Kidney tubule cell (primary cell): ENCODE measurements at regions not wholly inside any gene's neighbourhood (a gene's known extent, or its start where the extent isn't known, plus 50 kb on each side); places are given as distances from the start of the nearest gene placed in this dataset.

ENCODE experiments used
- DNase-seq: peaks from one replicate; pipeline ENCODE4 v3.0.0-alpha.2; 2018; ENCODE audit warnings: low spot score

GRCh38 chr14:55500219-55500701 is 59.8 kb upstream of the TBPL2 start:
- no peak for DNase-seq

DNA sequence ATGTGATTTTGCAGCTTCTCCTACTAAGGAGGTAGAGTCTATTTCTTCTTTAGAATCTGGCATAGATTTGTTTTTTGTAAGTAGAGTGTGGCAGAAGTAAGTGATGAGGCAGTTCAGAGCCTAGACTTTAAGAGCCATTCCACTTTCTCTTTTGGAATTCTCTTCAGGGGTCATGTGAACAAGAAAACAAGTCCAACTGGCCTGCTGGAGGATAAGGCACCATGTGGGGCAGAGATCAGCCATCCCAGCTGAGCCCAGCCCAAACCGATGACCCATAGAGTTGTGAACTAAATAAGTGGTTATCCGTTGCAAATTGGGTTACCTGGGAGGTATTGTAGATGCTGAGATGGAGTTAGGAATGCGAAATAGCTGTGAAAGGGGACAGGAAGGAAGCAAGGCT is 60.3 kb upstream of the TBPL2 start:
- no peak for DNase-seq

DNA sequence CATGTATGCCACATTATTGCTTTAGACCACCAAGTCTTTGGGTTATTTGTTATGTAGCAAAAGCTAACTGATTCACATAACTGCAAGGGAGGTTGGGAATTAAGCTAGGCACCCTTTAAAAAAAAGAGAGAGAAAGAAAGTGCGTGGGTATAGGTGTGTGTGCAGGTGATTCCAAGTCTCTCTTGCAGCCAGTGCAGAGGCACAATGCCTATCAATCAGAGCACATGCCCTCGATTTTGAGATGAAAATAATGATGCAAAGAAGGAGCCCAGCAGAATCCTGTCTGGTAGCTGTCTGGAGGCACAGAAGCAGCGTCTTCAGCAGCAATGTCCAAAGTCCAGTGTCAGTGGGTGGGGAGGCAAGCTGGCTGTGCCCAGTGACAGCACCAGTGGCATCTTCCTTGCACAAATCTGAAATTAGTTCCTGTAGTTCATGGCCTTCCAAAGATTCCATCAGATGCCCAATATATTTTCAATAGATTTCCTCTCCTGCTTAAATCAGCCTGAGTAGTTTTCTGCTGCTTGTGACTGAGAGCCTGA is 62.4 kb upstream of the TBPL2 start:
- DNase-seq: no peak

- DNase-seq: no peak
These were observed 65.4 kb upstream of the TBPL2 start for GRCh38 chr14:55505846-55506245.

GRCh38 chr14:55508676-55509075 is 68.3 kb upstream of the TBPL2 start:
- no peak for DNase-seq

GRCh38 chr14:55512421-55512820 is 67.6 kb upstream of the KTN1 start:
- no peak for DNase-seq

- no peak for DNase-seq
These were observed 66.5 kb upstream of the KTN1 start for GRCh38 chr14:55513491-55513890.

DNA sequence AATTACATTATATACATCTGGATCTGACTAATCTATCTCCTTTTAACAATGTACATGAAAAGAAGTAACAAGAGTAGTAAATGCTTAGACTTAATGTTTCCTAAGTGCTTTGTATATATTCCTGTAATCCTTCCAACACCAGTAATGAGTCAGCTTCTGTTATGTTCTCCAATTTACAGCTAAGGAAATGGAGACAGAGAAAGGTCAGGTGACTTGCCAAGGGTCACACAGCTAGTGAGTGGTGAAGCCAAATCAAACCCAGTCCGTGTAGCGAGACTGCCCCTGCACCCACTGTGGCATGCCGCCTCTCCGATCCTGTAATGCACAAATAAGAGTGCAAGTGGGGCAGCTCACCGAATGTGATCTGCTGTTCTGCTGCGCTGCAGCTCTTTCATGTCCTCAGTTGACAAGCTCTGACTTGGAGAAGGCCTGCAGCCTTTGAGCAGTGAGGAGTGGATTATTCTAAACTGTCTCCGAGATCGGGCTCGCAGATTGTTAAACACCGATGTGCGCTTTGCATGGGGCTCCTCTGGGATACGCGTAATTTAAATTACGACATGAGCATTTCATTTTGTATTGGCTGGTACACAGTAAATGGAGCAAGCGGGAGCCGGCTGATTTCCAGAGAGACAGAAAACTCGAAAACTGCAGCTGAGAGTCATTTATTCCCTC is 65.1 kb upstream of the KTN1 start:
- peak; percentile 18 for DNase-seq

DNA sequence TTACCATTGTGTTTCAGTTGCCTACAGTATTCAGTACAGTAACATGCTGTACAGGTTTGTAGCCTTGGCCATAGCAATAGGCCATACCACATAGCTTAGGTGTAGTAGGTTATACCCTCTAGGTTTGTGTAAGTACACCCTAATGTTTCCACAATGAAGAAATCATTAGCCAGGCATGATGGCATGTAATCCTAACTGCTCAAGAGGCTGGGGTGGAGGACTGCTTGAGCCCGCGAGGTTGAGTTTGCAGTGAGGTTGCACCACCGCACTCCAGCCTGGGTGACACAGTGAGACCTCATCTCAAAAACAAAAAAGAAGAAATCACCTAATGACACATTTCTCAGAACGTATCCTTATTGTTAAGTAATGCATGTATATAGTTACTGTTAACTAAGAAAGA is 63.2 kb upstream of the KTN1 start:
- DNase-seq: no peak

GRCh38 chr14:55518391-55518790 is 61.6 kb upstream of the KTN1 start:
- no peak for DNase-seq

DNA sequence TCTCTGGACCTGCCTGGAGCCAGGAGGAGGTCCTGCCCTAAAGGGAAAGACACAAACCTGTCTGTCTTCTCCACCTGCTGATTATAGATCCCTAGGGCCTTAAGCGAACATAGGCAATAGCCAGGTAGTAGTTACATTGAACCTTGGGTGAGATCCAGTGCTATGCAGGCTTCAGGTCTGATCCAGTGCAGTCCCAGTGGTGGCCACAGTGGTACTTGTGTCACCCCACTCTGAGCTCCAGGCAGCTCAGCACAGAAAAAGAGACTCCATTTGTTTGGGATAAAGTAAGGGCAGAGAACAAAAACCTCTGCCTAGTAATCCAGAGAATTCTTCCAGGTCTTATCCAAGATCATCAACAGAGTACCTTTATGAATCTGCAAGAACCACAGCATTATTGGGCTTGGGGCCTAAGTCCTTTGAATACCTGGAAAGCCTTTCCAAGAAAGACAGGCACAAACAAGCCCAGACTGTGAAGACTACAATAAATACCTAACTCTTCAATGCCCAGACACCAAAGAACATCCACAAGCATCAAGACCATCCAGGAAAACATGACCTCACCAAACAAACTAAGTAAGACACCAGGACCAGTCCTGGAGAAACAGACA is 60.4 kb upstream of the KTN1 start:
- DNase-seq: no peak

- no peak for DNase-seq
These were observed 56.7 kb upstream of the KTN1 start for GRCh38 chr14:55523321-55523720.
